ENCODE measurements at regions not wholly inside any gene's neighbourhood (a gene's known extent, or its start where the extent isn't known, plus 50 kb on each side); places are given as distances from the start of the nearest gene placed in this dataset.

DNA sequence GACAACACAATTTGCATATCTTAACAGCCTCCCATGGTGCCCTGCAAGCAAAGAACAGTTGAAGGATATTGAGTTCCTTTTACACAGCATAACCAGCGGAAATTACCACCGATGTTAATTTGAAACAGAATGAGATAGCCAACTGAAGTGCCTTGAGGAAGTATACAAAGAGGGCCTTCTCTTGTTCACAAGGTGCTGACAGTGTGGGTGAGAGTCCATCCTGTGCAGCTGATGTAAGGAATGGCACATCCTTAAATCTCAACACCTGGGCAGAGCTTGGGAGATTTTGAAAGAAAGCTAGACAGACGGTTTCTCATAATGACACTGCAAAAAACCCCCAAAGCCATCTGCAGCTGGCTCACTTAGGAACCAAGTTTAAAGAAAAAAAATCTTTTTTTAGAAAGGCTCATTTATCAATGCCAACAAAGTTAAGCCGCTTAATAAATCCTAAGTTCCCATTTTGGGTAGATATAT lies 818.6 kb downstream of the KCNJ2 start:
- no peak overlapping the region for H3K4me3 ChIP-seq (ENCODE audit: low read depth, poor library complexity, severe bottlenecking)
- intact Hi-C loops (cut with DNase I; ENCODE audit: low total_unique reads), result no loop called here
- TF ChIP-seq, protein P1, sequence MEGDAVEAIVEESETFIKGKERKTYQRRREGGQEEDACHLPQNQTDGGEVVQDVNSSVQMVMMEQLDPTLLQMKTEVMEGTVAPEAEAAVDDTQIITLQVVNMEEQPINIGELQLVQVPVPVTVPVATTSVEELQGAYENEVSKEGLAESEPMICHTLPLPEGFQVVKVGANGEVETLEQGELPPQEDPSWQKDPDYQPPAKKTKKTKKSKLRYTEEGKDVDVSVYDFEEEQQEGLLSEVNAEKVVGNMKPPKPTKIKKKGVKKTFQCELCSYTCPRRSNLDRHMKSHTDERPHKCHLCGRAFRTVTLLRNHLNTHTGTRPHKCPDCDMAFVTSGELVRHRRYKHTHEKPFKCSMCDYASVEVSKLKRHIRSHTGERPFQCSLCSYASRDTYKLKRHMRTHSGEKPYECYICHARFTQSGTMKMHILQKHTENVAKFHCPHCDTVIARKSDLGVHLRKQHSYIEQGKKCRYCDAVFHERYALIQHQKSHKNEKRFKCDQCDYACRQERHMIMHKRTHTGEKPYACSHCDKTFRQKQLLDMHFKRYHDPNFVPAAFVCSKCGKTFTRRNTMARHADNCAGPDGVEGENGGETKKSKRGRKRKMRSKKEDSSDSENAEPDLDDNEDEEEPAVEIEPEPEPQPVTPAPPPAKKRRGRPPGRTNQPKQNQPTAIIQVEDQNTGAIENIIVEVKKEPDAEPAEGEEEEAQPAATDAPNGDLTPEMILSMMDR (IDR thresholded peaks at IDR 0.05), result no peak
- no peak for TF ChIP-seq POLR2A (IDR thresholded peaks at IDR 0.05)
- 31 to 34% methylated on average over 4 of the region's 4 CpGs for WGBS, 2 donors
- DNase-seq (ENCODE audit: low spot score in 2 of 2), result no peak

DNA sequence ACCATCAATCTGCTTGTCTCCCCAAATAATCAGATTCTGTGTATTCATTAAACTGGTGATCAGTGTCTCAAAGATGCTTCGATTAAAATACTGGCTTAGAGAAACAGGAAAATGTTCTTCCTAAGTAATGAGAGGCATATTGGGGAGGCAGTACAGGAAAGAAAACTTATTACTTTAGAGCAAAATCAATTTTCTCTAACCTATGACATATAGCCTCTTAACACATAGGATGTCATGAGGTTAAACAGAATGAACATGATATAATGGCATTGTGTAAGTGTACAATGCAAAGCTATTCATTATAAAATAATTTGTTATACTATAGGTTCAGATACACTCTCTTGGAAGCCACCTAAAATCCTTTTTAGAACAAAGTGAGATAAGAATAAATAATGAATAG lies 819.3 kb downstream of the KCNJ2 start:
- WGBS, 2 donors, result 45 to 51% methylated on average over 1 of the region's 1 CpG
- no peak for TF ChIP-seq POLR2A (IDR thresholded peaks at IDR 0.05)
- TF ChIP-seq, protein P1 (IDR thresholded peaks at IDR 0.05), result no peak
- DNase-seq (ENCODE audit: low spot score in 2 of 2), result no peak
- intact Hi-C loops (cut with DNase I; ENCODE audit: low total_unique reads), result no loop called here
- no peak overlapping the region for H3K4me3 ChIP-seq (ENCODE audit: low read depth, poor library complexity, severe bottlenecking)

DNA sequence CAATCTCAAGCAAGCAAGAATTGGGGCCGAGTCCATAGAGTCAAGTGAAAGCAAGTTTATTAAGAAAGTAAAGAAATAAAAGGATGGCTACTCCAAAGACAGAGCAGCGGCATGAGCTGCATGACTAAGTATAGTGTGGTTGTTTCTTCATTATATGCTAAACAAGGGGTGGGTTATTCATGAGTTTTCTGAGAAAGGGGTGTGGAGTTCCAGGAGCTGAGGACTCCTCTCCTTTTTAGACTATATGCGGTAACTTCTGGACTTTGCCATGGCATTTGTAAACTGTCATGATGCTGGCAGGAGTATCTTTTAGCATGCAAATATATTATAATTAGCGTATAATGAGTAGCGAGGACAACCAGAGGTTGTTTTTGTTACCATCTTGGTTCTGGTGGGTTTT lies 819.9 kb downstream of the KCNJ2 start:
- intact Hi-C loops (cut with DNase I; ENCODE audit: low total_unique reads), result no loop called here
- TF ChIP-seq POLR2A (IDR thresholded peaks at IDR 0.05), result no peak
- TF ChIP-seq, protein P1 (IDR thresholded peaks at IDR 0.05), result no peak
- H3K4me3 ChIP-seq (ENCODE audit: low read depth, poor library complexity, severe bottlenecking), result no peak overlapping the region
- WGBS, 2 donors, result 91 to 97% methylated on average over 5 of the region's 5 CpGs
- no peak for DNase-seq (ENCODE audit: low spot score in 2 of 2)

DNA sequence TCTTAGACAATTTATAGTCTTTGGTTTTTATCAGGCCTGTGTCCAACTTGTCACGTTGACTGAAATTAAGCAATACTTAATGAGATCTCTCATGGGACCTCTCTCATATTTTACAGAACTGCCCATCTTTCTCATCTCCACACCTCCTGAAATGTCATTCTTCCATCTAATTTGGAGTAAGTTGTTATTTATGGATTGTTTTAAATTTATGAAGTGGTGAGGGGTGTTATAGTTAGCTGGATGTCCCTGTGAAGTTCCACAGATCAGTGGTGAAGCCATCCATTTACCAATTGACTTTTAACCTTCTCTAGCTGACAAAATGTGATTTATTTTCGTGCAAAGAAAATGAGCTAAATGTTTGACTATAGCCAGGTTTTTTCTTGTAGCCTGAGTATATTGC lies 824.9 kb downstream of the KCNJ2 start:
- intact Hi-C loops (cut with DNase I; ENCODE audit: low total_unique reads), result no loop called here
- DNase-seq (ENCODE audit: low spot score in 2 of 2), result no peak
- TF ChIP-seq, protein P1 (IDR thresholded peaks at IDR 0.05), result no peak
- no peak for TF ChIP-seq POLR2A (IDR thresholded peaks at IDR 0.05)

DNA sequence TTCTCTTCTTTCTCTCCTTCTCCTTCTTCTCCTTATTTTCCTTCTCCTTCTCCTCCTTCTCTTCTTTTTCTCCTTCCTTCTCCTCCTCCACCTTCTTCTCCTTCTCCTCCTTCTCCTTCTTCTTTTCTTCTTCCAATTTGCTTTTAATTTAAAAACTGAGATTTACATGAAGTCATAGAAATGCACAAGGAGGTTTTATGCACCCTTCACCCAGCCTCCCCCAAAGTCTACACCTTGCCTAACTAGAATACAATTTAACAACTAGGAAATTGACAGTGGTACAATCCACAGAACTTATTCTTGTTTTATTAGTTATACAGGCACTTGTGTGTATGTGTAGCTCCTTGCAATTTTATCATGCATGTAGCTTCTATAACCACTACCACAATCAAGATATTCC lies 826.7 kb downstream of the KCNJ2 start:
- no peak for DNase-seq (ENCODE audit: low spot score in 2 of 2)
- intact Hi-C loops (cut with DNase I; ENCODE audit: low total_unique reads), result no loop called here
- no peak overlapping the region for H3K4me3 ChIP-seq (ENCODE audit: low read depth, poor library complexity, severe bottlenecking)
- TF ChIP-seq, protein P1 (IDR thresholded peaks at IDR 0.05), result no peak
- no peak for TF ChIP-seq POLR2A (IDR thresholded peaks at IDR 0.05)

More for the DNA sequence above, 824.9 kb downstream of the KCNJ2 start:
- 51 to 54% methylated on average over 2 of the region's 2 CpGs for WGBS, 2 donors
- H3K4me3 ChIP-seq (ENCODE audit: low read depth, poor library complexity, severe bottlenecking), result no peak overlapping the region

DNA sequence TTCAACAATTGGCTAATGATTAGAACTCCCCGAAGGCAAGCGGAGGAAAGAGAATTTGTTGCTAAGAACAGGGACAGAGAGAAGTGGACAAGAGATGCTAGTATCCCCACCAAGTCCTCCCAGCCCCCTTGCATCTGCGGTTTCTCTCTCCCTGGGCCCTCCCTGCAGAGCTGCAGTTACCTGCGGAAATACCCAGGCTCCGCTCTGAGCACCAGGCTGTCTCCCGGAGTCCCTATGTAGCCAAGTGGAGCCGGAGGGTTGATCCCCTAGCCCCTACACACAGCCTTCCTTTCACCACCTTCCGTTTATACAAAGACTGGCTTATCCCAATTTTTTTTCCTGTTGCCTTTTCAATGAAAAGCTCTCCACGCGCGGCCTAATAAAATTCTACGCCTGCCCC lies 834.4 kb downstream of the KCNJ2 start:
- TF ChIP-seq POLR2A (IDR thresholded peaks at IDR 0.05), result no peak
- TF ChIP-seq, protein P1 (IDR thresholded peaks at IDR 0.05), result no peak
- no peak overlapping the region for H3K4me3 ChIP-seq (ENCODE audit: low read depth, poor library complexity, severe bottlenecking)
- 58 to 67% methylated on average over 12 of the region's 12 CpGs for WGBS, 2 donors
- no peak for DNase-seq (ENCODE audit: low spot score in 2 of 2)
- intact Hi-C loops (cut with DNase I; ENCODE audit: low total_unique reads), result no loop called here
